NCI-H460 (cell line): ENCODE measurements at regions not wholly inside any gene's neighbourhood (a gene's known extent, or its start where the extent isn't known, plus 50 kb on each side); places are given as distances from the start of the nearest gene placed in this dataset.
"Not testable (repeated sequence)": the region's sequence is repeated elsewhere in the genome, so short reads cannot be mapped to it uniquely, and the experiment has no call there.

Source experiments
- DNase-seq: peaks from one replicate; pipeline ENCODE4 v3.0.0-alpha.2; 2016; ENCODE audit warnings: low read depth; ENCODE audit errors: extremely low read depth

- no peak for DNase-seq
Observed at GRCh38 chr15:99481951-99482230, 83.9 kb upstream of the MEF2A start.

- DNase-seq, result no peak
Observed at GRCh38 chr15:99482993-99483392, 82.8 kb upstream of the MEF2A start.

- no peak for DNase-seq
Observed at GRCh38 chr15:99485153-99485961, 80.4 kb upstream of the MEF2A start.

GRCh38 chr15:99485992-99486370 is 79.8 kb upstream of the MEF2A start:
- no peak for DNase-seq

GRCh38 chr15:99486371-99487336 is 79.1 kb upstream of the MEF2A start:
- no peak for DNase-seq

- no peak for DNase-seq
Observed at GRCh38 chr15:99487337-99487730, 78.5 kb upstream of the MEF2A start.

GRCh38 chr15:99492275-99492674 is 73.5 kb upstream of the MEF2A start:
- no peak for DNase-seq

GRCh38 chr15:99492716-99493115 is 73.1 kb upstream of the MEF2A start:
- no peak for DNase-seq

- no peak for DNase-seq
Observed at GRCh38 chr15:99493461-99493860, 72.3 kb upstream of the MEF2A start.

GRCh38 chr15:99494536-99495233 is 71.1 kb upstream of the MEF2A start:
- not testable (repeated sequence) for DNase-seq

GRCh38 chr15:99495430-99496301 is 70.1 kb upstream of the MEF2A start:
- DNase-seq, result no peak

GRCh38 chr15:99496302-99496629 is 69.5 kb upstream of the MEF2A start:
- DNase-seq, result no peak

- no peak for DNase-seq
Observed at GRCh38 chr15:99502182-99502581, 63.6 kb upstream of the MEF2A start.

- DNase-seq, result no peak
Observed at GRCh38 chr15:99502661-99503060, 63.1 kb upstream of the MEF2A start.

- no peak for DNase-seq
Observed at GRCh38 chr15:99503411-99503810, 62.4 kb upstream of the MEF2A start.

- no peak for DNase-seq
Observed at GRCh38 chr15:99504071-99504822, 61.5 kb upstream of the MEF2A start.

- no peak for DNase-seq
Observed at GRCh38 chr15:99504823-99505551, 60.8 kb upstream of the MEF2A start.

- DNase-seq, result no peak
Observed at GRCh38 chr15:99506399-99506798, 59.4 kb upstream of the MEF2A start.

GRCh38 chr15:99507016-99507503 is 58.7 kb upstream of the MEF2A start:
- no peak for DNase-seq
